Activated CD8-positive, alpha-beta memory T cell treated with anti-CD3 and anti-CD28 coated beads, Interleukin-2, amount 50 U/mL, for 24 hours (primary cell): ENCODE measurements at regions not wholly inside any gene's neighbourhood (a gene's known extent, or its start where the extent isn't known, plus 50 kb on each side); places are given as distances from the start of the nearest gene placed in this dataset.

Experiments used
- DNase-seq: peaks from one replicate; pipeline ENCODE4 v3.0.0-alpha.2; 2020; ENCODE audit errors: extremely low read depth

DNA sequence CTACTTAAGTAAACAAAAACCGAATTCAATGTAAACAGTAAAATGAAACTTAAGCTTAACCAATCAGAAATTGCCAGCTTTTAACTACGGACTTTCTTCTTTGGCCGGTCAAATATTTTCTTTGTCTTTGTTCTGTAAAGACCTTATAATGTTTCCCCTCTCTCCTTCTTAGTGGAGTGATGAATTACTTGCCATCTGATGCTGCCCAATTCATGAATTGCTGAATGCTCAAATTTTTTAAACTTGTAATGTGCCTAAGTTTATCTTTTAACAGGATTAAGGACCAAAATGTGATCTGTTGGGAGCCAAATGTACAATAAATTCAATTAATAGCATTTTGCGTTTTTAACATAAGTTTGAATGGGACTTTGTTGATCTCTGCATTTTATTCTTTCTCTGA lies 345.8 kb upstream of the CBLB start:
- no peak for DNase-seq

DNA sequence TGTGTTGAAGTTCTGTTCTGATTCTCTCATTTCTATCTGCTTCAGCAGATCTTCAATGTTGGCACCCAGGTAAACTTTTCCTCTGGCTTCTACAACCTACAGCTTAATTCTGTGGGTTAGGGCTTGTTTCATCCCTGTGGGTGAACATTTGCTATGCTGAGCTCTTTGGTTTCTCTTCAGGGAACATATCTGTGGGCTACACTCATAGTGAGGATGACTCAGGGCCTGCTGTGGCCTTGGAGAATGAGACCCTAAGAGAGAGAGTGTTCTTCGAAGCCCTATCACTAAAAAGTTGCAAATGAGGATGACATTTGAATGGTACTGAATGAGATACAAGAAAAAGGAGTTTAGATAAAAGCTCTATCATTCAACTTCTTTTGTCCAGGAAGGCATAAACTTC lies 346.2 kb upstream of the CBLB start:
- DNase-seq, result no peak

DNA sequence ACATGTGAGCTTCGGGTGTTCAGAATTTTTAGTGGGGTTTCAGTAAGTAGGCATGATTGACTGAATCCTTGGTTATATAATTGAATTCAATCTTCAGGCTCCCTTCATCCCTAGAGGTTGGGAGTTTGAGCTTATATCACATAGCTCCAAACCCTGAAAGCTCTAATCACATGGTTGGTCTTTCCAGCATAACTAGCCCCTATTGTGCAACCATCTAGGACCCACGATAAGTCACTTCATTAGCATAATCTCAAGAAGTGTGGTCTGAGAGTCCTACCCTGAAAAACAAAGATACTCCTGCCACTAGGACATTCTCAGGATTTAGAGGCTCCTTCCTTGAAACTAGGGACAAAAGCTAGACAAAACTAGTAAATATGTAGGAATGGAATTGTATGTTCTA lies 348.9 kb upstream of the CBLB start:
- no peak for DNase-seq

DNA sequence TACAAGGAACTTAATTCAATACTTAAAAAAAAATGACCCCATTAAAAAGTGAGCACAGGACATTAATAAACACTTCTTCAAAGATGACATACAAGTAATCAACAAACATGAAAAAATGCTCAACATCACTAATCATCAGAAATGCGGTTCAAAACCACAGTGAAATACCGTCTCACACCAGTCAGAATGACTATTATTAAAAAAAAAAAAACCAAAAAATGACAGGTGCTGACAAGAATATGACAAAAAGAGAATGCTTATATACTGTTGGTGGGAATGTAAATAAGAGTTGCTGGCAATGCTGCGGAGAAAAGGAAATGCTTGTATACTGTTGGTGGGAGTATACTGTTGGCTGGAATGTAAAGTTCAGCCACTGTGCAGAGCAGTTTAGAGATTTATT lies 358.3 kb upstream of the CBLB start:
- no peak for DNase-seq

DNA sequence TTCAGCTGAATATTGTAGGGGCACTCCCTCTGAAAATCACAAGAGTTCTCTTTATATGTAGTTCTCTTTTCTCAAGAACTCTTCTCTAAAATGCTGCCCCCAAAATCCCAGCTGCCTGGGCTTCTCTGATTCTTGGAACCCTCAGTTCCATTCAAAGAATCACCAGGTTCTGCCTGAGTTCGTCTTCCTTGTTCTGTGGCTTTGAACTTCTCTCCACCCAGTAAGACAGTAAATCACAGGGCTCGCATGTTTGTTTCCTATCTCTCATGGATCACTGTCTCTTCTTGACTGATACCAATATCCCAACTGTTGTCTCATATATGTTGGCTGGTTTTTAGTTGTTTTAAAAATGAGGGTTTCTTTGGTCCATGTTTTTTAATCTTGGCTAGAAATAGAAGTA lies 359.5 kb upstream of the CBLB start:
- no peak for DNase-seq

DNA sequence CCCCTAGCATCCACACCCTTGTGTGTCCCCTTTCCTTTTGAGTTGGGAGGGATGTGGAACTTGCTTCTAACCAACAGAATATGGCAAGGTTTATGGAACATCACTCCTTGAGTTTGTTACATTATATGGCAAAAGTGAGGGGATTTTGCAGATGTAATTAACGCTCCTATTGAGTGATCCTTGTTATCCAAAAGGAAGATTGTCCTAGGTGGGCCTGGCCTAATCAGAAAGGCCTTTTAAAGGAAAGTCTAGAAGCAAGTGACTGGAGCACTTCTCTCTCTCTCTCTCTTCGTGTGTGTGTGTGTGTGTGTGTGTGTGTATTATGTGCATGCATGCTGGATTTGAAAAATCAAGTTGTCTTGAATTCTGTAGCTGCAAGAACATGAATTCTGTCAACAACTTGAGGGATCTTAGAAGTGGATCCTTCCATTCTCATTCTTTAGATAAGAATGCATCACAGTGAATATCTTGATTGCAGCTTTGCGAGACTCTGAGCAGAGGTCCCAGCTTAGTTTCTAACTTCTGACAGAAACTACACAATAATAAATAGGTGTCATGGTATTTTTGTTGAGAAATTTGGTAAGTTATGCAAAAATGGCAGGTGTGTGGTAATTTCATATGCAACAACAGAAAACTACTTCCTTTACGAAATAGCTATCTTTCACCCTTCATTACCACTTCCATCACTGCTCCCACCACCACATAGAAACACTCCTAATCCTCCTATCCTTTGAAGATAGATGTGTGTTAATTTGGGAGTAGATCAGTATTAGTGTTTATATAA lies 360.9 kb upstream of the CBLB start:
- no peak for DNase-seq

DNA sequence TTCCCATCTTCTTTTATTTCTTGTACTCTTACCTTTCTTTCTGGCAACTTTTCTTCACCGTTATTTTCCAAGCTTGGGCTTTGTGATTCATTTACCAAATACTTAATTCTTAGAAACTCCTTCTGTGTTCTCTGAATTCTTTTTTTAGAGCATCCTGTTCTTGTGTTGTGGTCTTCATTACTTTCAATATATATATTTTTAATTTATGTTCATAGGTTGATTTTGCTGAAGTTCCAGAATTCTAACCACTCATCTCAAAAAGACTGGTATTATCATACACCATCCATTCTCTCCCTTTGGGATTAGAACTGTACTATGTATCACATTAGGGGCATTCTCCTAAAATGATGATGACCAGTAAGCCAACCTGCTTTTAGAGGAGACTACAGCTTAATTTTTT lies 362.3 kb upstream of the CBLB start:
- no peak for DNase-seq

DNA sequence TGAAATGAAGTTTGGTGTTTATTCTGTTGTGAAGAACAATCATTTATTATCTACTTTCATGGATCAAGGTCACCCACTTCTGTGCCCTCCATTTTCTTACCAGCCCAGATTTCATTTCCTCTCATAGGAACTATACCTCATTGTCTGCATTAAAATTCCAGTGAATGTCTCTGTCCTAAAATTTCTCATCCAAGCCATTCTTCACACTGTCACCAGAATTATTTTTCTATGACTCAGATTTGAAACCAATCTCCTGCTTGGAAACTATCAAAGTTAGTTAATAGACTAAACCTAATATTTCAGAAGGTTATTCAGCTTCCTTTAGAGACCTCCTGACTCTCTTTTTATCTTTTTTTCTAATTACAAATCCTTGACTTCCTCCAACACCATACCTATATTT lies 364.1 kb upstream of the CBLB start:
- DNase-seq, result no peak

DNA sequence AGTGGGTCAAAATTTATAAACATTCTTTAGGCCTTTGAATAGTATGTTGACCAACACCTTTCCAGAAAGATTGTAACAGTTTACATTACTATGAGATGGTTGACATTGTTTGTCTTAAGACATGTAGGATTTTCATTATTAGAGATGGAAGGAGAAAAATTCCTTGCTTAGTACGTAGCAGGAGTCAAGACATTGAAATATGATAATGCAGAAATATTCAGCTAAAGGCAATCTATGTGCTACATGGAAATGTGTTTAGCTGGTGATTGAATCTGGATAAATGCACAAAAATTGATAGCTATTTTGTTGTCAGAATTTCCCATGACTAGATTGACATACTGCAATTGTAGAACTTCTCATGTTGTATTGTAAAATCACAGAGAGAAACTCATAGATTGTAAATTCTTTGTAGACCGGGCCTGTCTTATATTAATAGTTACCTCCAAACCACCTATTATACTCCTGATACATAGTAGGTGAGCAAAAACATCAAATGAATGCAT lies 370.4 kb upstream of the CBLB start:
- no peak for DNase-seq

DNA sequence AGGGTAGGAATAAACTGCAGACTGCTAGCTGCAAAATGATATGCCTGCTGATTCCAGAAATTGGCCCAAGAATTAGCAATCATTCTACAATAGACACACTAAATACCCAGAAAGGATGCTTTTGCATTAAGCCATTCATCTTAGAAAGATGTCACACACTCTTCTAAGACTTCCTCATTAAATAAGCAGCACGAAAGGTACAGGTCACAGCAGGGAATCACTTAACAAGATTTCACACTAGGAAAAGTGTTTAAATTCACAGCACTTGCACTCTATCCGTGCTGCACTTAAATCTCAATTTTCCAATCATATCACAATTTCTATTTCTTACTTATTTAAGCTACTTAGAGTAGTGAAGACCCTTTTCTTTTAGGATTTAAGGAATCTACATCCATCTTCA lies 372.8 kb upstream of the CBLB start:
- no peak for DNase-seq

DNA sequence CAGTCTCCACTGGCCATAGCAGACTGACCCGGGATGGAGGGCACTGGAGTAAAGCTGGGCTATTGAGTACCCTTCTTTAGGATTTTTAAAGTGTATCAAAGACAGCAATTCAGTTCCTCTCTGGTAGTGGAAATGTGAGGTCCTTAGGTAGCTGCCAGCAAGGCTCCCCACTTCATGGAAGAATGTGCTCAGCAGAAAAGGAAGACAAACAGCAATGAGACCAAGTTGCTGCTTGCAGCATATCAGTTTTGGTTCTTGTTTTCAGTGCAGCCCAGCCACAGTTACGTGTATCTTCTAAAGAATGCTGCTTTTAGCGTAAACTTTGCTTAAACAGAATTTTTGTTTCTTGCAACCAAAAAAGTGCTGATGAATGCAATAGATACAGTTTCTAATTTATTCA lies 374.0 kb upstream of the CBLB start:
- no peak for DNase-seq

DNA sequence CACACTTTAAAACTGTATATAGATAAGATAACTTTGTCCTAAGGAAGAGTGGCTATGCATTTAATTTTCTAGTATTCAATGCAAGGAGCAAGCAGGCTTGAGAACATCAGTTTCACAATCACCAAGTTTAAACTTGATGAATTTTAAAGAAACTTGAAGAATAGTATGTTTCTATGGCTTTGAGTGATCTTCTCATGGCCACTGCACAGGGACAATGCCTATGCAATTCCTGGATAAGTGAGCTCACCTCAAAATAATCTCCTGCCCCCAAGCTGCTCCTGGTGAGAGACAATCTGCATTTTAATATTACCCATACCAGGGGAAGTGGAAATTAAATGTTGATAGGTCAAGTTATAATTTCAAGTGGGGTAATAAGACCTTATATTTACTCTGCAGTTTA lies 376.6 kb upstream of the CBLB start:
- no peak for DNase-seq

DNA sequence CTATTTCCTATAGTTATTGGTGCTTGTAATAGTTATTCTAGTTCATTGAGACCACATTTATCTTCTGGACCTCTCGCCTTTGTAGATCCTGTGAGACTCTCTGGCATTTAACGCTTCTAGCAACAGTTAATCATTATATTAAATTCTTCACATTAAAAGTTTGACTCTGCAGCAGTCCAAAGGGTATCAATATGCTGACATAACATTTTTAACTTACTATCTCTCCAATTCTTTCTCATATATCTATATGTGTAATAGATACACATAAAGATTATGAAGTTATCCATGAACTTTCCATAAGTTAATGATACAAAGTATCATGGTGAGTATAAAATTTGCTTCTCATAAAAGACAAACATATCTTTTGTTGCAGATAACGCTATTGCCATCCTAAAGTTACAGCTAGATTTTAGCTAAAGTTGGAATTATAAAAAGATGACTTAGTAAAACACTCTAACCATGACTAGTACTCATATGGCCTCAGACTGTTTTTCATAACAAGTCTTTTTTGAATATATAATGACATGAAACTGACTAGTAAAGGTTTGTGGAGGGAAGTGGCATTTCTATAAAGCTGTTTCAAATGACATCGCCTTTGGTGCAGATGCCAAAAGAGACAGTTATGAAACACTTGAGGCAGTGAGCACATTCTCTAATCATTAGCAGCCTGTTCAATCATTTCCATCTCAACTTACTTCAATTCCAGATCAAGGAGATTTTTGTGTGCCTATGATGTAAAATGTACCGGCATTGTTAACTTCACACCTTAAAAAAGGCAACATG lies 379.3 kb upstream of the CBLB start:
- DNase-seq, result no peak

DNA sequence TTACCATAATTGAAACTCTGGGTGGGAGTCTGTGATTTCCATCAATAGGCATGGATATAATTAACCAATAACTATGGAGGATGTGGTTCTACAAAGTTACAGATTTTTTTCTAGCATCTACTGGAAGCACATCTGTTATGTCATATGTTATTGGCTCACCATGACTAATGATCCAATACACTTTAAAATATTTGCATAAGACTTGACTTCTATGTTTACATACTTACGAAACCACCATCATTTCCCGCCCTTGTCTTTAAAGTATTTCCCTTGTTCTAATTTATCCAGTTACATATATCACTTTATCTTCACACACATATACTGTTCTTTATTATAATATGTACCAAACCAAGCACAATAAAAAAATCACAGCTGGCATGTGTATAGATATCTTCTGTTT lies 380.3 kb upstream of the CBLB start:
- DNase-seq, result no peak

DNA sequence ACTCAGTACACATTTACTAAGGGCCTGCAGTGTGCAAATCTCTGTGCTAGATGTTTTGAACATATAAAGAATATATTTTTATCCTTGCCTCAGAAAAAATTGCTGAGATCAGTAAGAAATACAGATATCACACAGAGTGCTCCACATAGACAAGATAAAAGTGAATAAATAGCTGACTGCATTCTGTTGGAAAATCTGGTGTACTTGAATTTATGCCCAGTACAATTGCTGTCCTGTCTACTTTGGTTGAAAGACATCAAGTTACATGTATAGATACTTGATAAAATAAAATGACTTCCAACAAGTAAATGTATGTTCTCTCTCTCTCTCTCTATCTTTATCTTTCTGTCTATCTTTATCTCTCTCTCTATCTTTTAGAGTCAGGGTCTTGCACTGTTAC lies 381.2 kb upstream of the CBLB start:
- no peak for DNase-seq

DNA sequence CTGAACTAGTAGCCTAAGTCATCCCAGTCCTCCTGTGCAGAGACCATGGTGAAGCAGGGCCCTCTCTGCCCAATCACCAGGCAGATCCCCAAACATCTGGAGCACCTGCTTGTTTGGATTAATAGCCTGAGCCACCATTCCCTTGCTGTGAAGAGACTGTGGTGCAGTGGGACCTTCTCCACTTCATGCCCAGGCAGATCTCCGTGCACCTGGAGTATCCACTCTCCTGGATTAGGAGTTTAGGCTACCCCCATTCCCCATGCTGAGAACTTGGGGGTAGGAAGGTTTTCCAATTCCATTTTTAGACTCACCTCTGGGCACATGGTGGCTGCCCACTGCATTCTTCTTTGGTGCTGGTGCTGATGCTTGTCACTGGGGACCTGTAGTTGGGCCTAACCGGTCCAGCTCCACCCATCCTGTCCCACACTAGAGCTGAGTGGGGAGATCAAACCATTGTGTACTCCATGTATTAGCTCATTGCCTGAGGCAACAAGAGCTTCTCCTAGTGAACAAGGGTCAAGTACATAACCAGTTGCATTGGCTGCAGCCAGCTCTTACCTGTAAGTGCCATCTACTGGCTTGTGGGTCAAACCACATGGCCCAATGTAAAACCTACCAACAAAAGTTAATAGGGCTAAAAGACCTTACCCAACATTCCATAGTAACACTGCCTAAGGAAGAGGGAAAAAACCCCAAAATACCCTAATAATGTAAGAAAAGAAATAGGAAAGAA lies 382.5 kb upstream of the CBLB start:
- DNase-seq, result no peak

DNA sequence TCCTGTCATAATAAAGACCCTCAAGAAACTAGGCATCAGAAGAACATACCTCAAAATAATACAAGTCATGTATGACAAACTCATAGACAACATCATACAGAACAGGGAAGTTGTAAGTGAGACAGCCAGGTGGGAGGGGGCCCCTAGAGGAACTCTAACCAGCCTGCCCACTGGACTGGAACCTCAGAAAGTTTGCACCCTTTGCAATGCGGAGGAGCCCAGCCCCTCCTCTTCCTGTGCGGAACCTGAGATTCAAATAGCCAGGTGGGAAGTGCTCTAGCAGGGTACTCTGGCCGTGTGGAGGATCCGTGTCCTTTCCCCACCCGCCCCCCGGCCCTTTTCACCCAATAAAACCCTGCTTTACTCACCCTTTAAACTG lies 387.0 kb upstream of the CBLB start:
- DNase-seq, result no peak

DNA sequence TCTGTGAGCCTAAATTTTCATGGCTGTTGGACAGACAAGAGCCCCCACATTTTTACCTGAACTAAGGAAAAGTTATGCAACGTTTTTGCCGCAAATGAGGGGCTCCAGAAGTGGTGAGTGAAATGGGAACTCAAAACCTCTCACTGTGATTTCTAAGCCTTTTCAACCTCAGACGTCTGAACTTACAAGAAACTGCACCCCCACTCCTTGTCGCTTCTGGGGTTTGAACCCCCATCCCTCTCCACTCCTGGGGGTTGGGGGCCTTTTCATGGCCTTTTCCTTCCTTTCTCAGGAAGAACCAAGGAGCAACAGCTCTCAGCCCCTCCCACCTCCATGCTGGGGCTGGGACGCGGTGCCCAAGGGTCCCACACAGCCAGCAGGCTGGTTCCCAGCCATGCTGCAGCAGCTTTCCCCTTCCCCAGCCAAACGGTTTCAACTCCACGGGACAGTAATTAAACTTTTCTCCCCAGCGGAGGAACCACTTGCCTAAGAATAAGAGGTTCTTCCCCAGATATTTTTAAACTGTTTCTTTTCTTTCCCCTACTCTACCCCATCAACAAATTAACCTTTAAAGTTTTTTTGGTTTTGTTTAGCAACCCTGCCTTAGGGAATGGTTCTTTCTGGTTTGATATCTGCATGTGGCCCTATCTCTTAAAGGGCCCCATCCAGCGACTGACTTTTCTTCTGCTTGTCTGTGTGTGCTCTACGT lies 387.6 kb upstream of the CBLB start:
- DNase-seq, result no peak

DNA sequence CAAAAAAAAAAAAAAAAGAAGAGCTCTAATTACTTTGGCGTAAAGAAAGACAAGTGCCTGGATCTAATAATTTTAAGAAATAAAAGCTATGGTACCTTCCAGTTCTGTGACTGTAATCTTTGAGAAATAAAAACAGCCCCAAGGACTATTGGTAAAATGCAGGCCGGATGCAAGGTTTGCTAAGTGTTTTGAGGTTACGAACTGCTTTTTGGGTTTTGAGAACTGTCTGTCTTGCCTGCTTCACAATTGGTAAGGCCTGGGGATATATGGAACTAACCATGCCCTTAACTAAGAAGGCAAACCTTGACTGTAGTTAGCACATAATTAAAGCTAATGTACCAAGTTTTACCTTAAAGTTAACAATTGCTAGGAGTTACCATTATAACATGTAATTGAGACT lies 388.4 kb upstream of the CBLB start:
- DNase-seq, result no peak

DNA sequence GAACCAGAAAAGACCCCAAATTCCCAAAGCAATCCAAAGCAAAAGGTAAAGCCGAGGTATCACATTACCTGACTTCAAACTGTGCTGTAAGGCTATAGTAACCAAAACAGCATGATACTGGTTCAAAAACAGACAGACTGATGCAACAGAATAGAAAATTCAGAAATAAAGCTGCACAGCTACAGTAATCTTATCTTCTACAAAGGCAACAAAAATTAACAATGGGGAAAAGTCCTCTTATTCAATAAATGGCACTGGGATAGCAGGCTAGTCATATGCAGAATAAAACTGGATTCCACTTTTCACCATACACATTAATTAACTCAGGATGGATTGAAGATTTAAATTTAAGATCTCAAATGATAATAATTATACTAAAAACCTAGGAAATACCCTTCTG lies 392.6 kb upstream of the CBLB start:
- no peak for DNase-seq

DNA sequence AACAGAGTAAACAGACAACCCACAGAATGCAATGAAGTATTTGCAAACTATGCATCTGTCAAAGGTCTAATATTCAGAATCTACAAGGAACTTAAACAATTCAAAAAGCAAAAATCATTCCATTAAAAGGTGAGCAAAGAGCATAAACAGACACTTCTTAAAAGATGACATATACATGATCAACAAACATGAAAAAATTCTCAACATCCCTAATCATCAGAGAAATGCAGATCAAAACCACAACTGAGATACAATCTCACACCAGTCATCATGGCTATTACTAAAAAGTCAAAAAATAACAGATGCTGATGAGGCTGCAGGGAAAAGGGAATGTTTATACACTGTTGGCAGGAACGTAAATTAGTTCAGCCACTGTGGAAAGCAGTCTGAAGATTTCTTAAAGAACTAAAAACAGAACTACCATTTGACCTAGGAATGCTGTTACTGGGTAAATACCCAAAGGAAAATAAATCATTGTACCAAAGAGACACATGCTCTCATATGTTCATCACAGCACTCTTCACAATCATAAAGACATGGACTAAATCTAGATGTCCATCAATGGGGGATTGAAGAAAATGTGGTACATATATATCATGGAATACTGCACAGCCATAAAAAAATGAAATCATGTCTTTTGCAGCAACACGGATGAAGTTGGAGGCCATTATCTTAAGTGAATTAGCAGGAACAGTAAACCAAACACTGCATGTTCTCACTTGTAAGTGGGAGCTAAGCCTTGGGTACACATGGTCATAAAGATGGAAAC lies 393.3 kb upstream of the CBLB start:
- no peak for DNase-seq
